Fibroblast of the aortic adventitia (primary cell): ENCODE measurements at regions not wholly inside any gene's neighbourhood (a gene's known extent, or its start where the extent isn't known, plus 50 kb on each side); places are given as distances from the start of the nearest gene placed in this dataset.

ENCODE experiments used
- DNase-seq: peaks from one replicate; pipeline ENCODE4 v3.0.0-alpha.2; 2010; ENCODE audit warnings: low read depth
- H3K4me3 ChIP-seq: 2 replicates; pipeline ENCODE4 v1.5.1; 2011; ENCODE audit warnings: low read depth, mild to moderate bottlenecking, control low read depth, low read length, moderate library complexity
- CTCF ChIP-seq: IDR thresholded peaks from 2 replicates; pipeline ENCODE4 v1.5.1; 2011; ENCODE audit warnings: mild to moderate bottlenecking, low read length, control low read depth, inconsistent platforms; ENCODE audit not compliant: insufficient read depth

GRCh38 chr10:84850826-84851225 lies 522.4 kb downstream of the CCSER2 start:
- no peak for TF ChIP-seq CTCF
- H3K4me3 ChIP-seq = no peak overlapping the region
- DNase-seq = no peak

GRCh38 chr10:84854439-84854838 lies 526.0 kb downstream of the CCSER2 start:
- H3K4me3 ChIP-seq = no peak overlapping the region
- no peak for DNase-seq
- no peak for TF ChIP-seq CTCF

- TF ChIP-seq CTCF = no peak
- no peak overlapping the region for H3K4me3 ChIP-seq
- no peak for DNase-seq
Observed at GRCh38 chr10:84860855-84861254, 532.5 kb downstream of the CCSER2 start.

- H3K4me3 ChIP-seq = no peak overlapping the region
- TF ChIP-seq CTCF = no peak
- no peak for DNase-seq
Observed at GRCh38 chr10:84862551-84862950, 534.2 kb downstream of the CCSER2 start.

- TF ChIP-seq CTCF = no peak
- no peak for DNase-seq
- H3K4me3 ChIP-seq = no peak overlapping the region
Observed at GRCh38 chr10:84863675-84864074, 535.3 kb downstream of the CCSER2 start.

GRCh38 chr10:84876116-84876999 lies 548.0 kb downstream of the CCSER2 start:
- no peak overlapping the region for H3K4me3 ChIP-seq
- no peak for DNase-seq
- no peak for TF ChIP-seq CTCF
